ENCODE measurements at regions not wholly inside any gene's neighbourhood (a gene's known extent, or its start where the extent isn't known, plus 50 kb on each side); places are given as distances from the start of the nearest gene placed in this dataset.

- DNase-seq (ENCODE audit: low spot score), result no peak
- Histone ChIP-seq H3K27ac (no peak overlapping the region), H3K36me3 (no peaks in the 10 kb centered on the region), H3K9me3 (no peaks in the 10 kb centered on the region), H3K4me1 (replicated peaks) (no peaks in the 10 kb centered on the region), H3K4me3 (no peak overlapping the region), H3K27me3 (replicated peaks; ENCODE audit: insufficient read depth) (no peaks in the 10 kb centered on the region)
- intact Hi-C loops (cut with DNase I), result no loop called here
- WGBS, result 61% methylated on average over 4 of the region's 4 CpGs
- TF ChIP-seq POLR2AphosphoS5 (IDR thresholded peaks at IDR 0.05) (no peak), POLR2A (IDR thresholded peaks at IDR 0.05) (no peak), CTCF (IDR thresholded peaks at IDR 0.05) (no peak)
Observed at GRCh38 chr3:59473636-59474035, 423.8 kb upstream of the CFAP20DC start.

- DNase-seq (ENCODE audit: low spot score), result no peak
- H3K27ac ChIP-seq, result no peak overlapping the region
- WGBS, result 94% methylated on average over 3 of the region's 3 CpGs
- H3K4me1 ChIP-seq (replicated peaks), result no peaks in the 10 kb centered on the region
- no peak overlapping the region for H3K4me3 ChIP-seq
- TF ChIP-seq POLR2A (IDR thresholded peaks at IDR 0.05) (no peak), POLR2AphosphoS5 (IDR thresholded peaks at IDR 0.05) (no peak), CTCF (IDR thresholded peaks at IDR 0.05) (no peak)
- H3K36me3 ChIP-seq, result no peaks in the 10 kb centered on the region
- H3K27me3 ChIP-seq (replicated peaks; ENCODE audit: insufficient read depth), result no peaks in the 10 kb centered on the region
- intact Hi-C loops (cut with DNase I), result no loop called here
- no peaks in the 10 kb centered on the region for H3K9me3 ChIP-seq
Observed at GRCh38 chr3:59472541-59472940, 422.7 kb upstream of the CFAP20DC start.

- Histone ChIP-seq H3K4me1 (replicated peaks) (no peaks in the 10 kb centered on the region), H3K27me3 (replicated peaks; ENCODE audit: insufficient read depth) (no peaks in the 10 kb centered on the region), H3K36me3 (no peaks in the 10 kb centered on the region), H3K4me3 (no peak overlapping the region), H3K9me3 (no peaks in the 10 kb centered on the region), H3K27ac (no peak overlapping the region)
- no peak for DNase-seq (ENCODE audit: low spot score)
- intact Hi-C loops (cut with DNase I), result no loop called here
- TF ChIP-seq CTCF (IDR thresholded peaks at IDR 0.05) (no peak), POLR2A (IDR thresholded peaks at IDR 0.05) (no peak), POLR2AphosphoS5 (IDR thresholded peaks at IDR 0.05) (no peak)
- 95% methylated on average over 2 of the region's 2 CpGs for WGBS
Observed at GRCh38 chr3:59469948-59470723, 420.3 kb upstream of the CFAP20DC start.

GRCh38 chr3:59467476-59467875 is 417.7 kb upstream of the CFAP20DC start:
- Histone ChIP-seq H3K27me3 (replicated peaks; ENCODE audit: insufficient read depth) (no peaks in the 10 kb centered on the region), H3K4me1 (replicated peaks) (no peaks in the 10 kb centered on the region), H3K27ac (no peak overlapping the region), H3K9me3 (no peaks in the 10 kb centered on the region), H3K36me3 (no peaks in the 10 kb centered on the region), H3K4me3 (no peak overlapping the region)
- intact Hi-C loops (cut with DNase I), result no loop called here
- DNase-seq (ENCODE audit: low spot score), result no peak
- no peak for TF ChIP-seq POLR2AphosphoS5 (IDR thresholded peaks at IDR 0.05)
- no peak for TF ChIP-seq CTCF (IDR thresholded peaks at IDR 0.05)
- TF ChIP-seq POLR2A (IDR thresholded peaks at IDR 0.05), result no peak
- 38% methylated on average over 4 of the region's 4 CpGs for WGBS

- intact Hi-C loops (cut with DNase I), result no loop called here
- Histone ChIP-seq H3K4me1 (replicated peaks) (no peaks in the 10 kb centered on the region), H3K27ac (no peak overlapping the region), H3K27me3 (replicated peaks; ENCODE audit: insufficient read depth) (no peaks in the 10 kb centered on the region), H3K9me3 (no peaks in the 10 kb centered on the region), H3K4me3 (no peak overlapping the region), H3K36me3 (no peaks in the 10 kb centered on the region)
- no peak for DNase-seq (ENCODE audit: low spot score)
- 52% methylated on average over 6 of the region's 6 CpGs for WGBS
- TF ChIP-seq POLR2A (IDR thresholded peaks at IDR 0.05), result no peak
- no peak for TF ChIP-seq POLR2AphosphoS5 (IDR thresholded peaks at IDR 0.05)
- TF ChIP-seq CTCF (IDR thresholded peaks at IDR 0.05), result no peak
Observed at GRCh38 chr3:59464187-59464586, 414.4 kb upstream of the CFAP20DC start.
